H1 (cell line): ENCODE measurements at regions not wholly inside any gene's neighbourhood (a gene's known extent, or its start where the extent isn't known, plus 50 kb on each side); places are given as distances from the start of the nearest gene placed in this dataset.

Experiments used
- CTCF ChIA-PET: fragments of 300-600 bp; sonication (Branson Sonifier 250); formaldehyde crosslinking; loops from one replicate; lab custom pipeline; 2021; ENCODE audit not compliant: partially characterized antibody; lab: Charles Lee
- POLR2A ChIA-PET: fragments of 300-600 bp; sonication (Branson Sonifier 250); formaldehyde crosslinking; loops from one replicate; lab custom pipeline; 2021; ENCODE audit warnings: inconsistent platforms; ENCODE audit not compliant: partially characterized antibody; lab: Charles Lee
- DNase-seq, 2 experiments: peaks; one replicate each; pipeline versions ENCODE4 v3.0.0 to v3.0.0-alpha.2; 2010 to 2022; ENCODE audit warnings: low spot score in 2 of 2, low read depth in 1 of 2, mixed read lengths in 1 of 2
- FAIRE-seq: peaks from 2 replicates; lab custom pipeline; 2011; peaks lifted over from hg19 to GRCh38; lab: Jason Lieb, UNC
- H2AFZ ChIP-seq: 2 replicates; pipeline ENCODE4 v1.8.1; 2012; ENCODE audit warnings: low read length, inconsistent platforms
- H2AK5ac ChIP-seq: 2 replicates; pipeline ENCODE4 v1.6.1; 2013; ENCODE audit warnings: low read depth, low read length
- H2BK120ac ChIP-seq: replicated peaks from 2 replicates; pipeline ENCODE3; 2013; ENCODE audit warnings: low read depth, low read length, inconsistent platforms
- H2BK12ac ChIP-seq: 2 replicates; pipeline ENCODE4 v1.6.1; 2013; ENCODE audit warnings: low read depth, low read length
- H2BK15ac ChIP-seq: 2 replicates; pipeline ENCODE4 v1.6.1; 2013; ENCODE audit warnings: low read length
- H2BK20ac ChIP-seq: 2 replicates; pipeline ENCODE4 v1.6.1; 2013; ENCODE audit warnings: low read length
- H2BK5ac ChIP-seq: 2 replicates; pipeline ENCODE4 v1.6.1; 2013; ENCODE audit warnings: low read depth, low read length
- H3K14ac ChIP-seq: 2 replicates; pipeline ENCODE4 v1.6.1; 2013; ENCODE audit warnings: inconsistent platforms; ENCODE audit not compliant: insufficient read length
- H3K18ac ChIP-seq: 2 replicates; pipeline ENCODE4 v1.6.1; 2013; ENCODE audit warnings: low read length; ENCODE audit errors: extremely low read depth
- H3K23ac ChIP-seq: 2 replicates; pipeline ENCODE4 v1.6.1; 2013; ENCODE audit warnings: inconsistent platforms; ENCODE audit not compliant: insufficient read length
- H3K23me2 ChIP-seq: 2 replicates; pipeline ENCODE4 v1.6.1; 2013; ENCODE audit warnings: low read depth, low read length
- H3K27ac ChIP-seq: 2 replicates; pipeline ENCODE4 v1.6.1; 2011; ENCODE audit warnings: low read depth, low read length, inconsistent platforms
- H3K27me3 ChIP-seq, 4 experiments: replicated peaks in 1 of 4; 1 replicate in 1 of 4; 2 replicates in 3 of 4; pipeline versions ENCODE4 v1.6.1 to v1.8.1; 2011 to 2013; ENCODE audit warnings: low read length in 3 of 4, mild to moderate bottlenecking in 3 of 4, inconsistent platforms in 2 of 4, mixed read lengths in 2 of 4, moderate library complexity in 1 of 4; ENCODE audit not compliant: control insufficient read depth in 3 of 4, insufficient read depth in 3 of 4; ENCODE audit errors: extremely low read depth in 1 of 4
- H3K36me3 ChIP-seq, 4 experiments: 2 replicates each; pipeline versions ENCODE4 v1.6.1 to v1.8.1; 2011 to 2013; ENCODE audit warnings: mild to moderate bottlenecking in 4 of 4, low read length in 3 of 4, moderate library complexity in 2 of 4, control low read depth in 1 of 4, inconsistent platforms in 1 of 4; ENCODE audit not compliant: insufficient read depth in 4 of 4, control insufficient read depth in 2 of 4
- H3K4ac ChIP-seq: replicated peaks from 2 replicates; pipeline ENCODE3; 2013; ENCODE audit warnings: low read length, low read depth, mixed read lengths, inconsistent platforms; ENCODE audit not compliant: insufficient read length
- H3K4me1 ChIP-seq, 4 experiments: replicated peaks in 1 of 4; 1 replicate in 1 of 4; 2 replicates in 3 of 4; pipeline versions ENCODE4 v1.6.1 to v1.8.1; 2011 to 2013; ENCODE audit warnings: low read length in 3 of 4, inconsistent platforms in 2 of 4, mixed read lengths in 1 of 4; ENCODE audit not compliant: insufficient read depth in 4 of 4, control insufficient read depth in 3 of 4
- H3K4me2 ChIP-seq, 2 experiments: 2 replicates each; pipeline versions ENCODE4 v1.6.1 to v1.8.1; 2011 to 2013; ENCODE audit warnings: low read depth in 2 of 2, low read length in 2 of 2, control low read depth in 1 of 2, inconsistent platforms in 1 of 2, mild to moderate bottlenecking in 1 of 2; ENCODE audit not compliant: insufficient read depth in 1 of 2
- H3K4me3 ChIP-seq, 4 experiments: fragments of 200-600, 300-600 bp in 1 of 4; sonication (generic), shearing (Covaris generic), sonication (Bioruptor Twin) in 1 of 4; 2 replicates each; pipeline versions ENCODE4 v1.5.1 to v1.8.1; 2011 to 2016; ENCODE audit warnings: low read length in 4 of 4, low read depth in 3 of 4, control low read depth in 2 of 4, inconsistent platforms in 2 of 4, mild to moderate bottlenecking in 2 of 4, mixed read lengths in 1 of 4, moderate library complexity in 1 of 4; ENCODE audit not compliant: insufficient read depth in 2 of 4; ENCODE audit errors: extremely low read depth in 1 of 4
- H3K56ac ChIP-seq: replicated peaks from 2 replicates; pipeline ENCODE3; 2013; ENCODE audit warnings: low read depth, mild to moderate bottlenecking, mixed read lengths, low read length, inconsistent platforms; ENCODE audit not compliant: insufficient read length
- H3K79me1 ChIP-seq: 2 replicates; pipeline ENCODE4 v1.6.1; 2013; ENCODE audit warnings: low read depth, low read length, control low read depth
- H3K79me2 ChIP-seq, 2 experiments: 2 replicates each; pipeline versions ENCODE4 v1.6.1 to v1.8.1; 2012 to 2013; ENCODE audit warnings: low read length in 2 of 2, mild to moderate bottlenecking in 2 of 2, inconsistent platforms in 1 of 2; ENCODE audit not compliant: insufficient read depth in 2 of 2, control insufficient read depth in 1 of 2
- H3K9ac ChIP-seq, 4 experiments: replicated peaks in 1 of 4; 1 replicate in 1 of 4; 2 replicates in 3 of 4; pipeline versions ENCODE4 v1.6.1 to v1.8.1; 2011 to 2013; ENCODE audit warnings: low read depth in 3 of 4, low read length in 3 of 4, control low read depth in 2 of 4, mild to moderate bottlenecking in 2 of 4, moderate library complexity in 2 of 4, inconsistent platforms in 1 of 4; ENCODE audit errors: extremely low read depth in 1 of 4
- H3K9me3 ChIP-seq, 2 experiments: 2 replicates each; pipeline versions ENCODE4 v1.6.1 to v1.8.1; 2012 to 2013; ENCODE audit warnings: mild to moderate bottlenecking in 2 of 2, moderate library complexity in 2 of 2, control low read depth in 1 of 2, inconsistent platforms in 1 of 2, low read depth in 1 of 2, low read length in 1 of 2, mixed read lengths in 1 of 2; ENCODE audit not compliant: insufficient read depth in 2 of 2
- H4K20me1 ChIP-seq, 2 experiments: replicated peaks in 1 of 2; 2 replicates each; pipeline versions ENCODE3 to v1.8.1; 2011 to 2013; ENCODE audit warnings: inconsistent platforms in 2 of 2, low read length in 2 of 2, mild to moderate bottlenecking in 1 of 2; ENCODE audit not compliant: insufficient read depth in 2 of 2, control insufficient read depth in 1 of 2
- H4K5ac ChIP-seq: 2 replicates; pipeline ENCODE4 v1.6.1; 2013; ENCODE audit warnings: low read length, low read depth, mixed read lengths, inconsistent platforms; ENCODE audit not compliant: insufficient read length
- H4K8ac ChIP-seq: 2 replicates; pipeline ENCODE4 v1.8.0; 2013; ENCODE audit warnings: mild to moderate bottlenecking, moderate library complexity, low read length, inconsistent platforms; ENCODE audit not compliant: insufficient read depth; ENCODE audit errors: extremely low read depth
- H4K91ac ChIP-seq: replicated peaks from 2 replicates; pipeline ENCODE3; 2013; ENCODE audit warnings: low read length, mixed read lengths, inconsistent platforms; ENCODE audit not compliant: insufficient read length
- CEBPB ChIP-seq: IDR thresholded peaks from 2 replicates; pipeline ENCODE4 v1.6.1; 2012; ENCODE audit warnings: low read depth, low read length
- CREB1 ChIP-seq: IDR thresholded peaks from 2 replicates; pipeline ENCODE4 v1.6.1; 2012; ENCODE audit warnings: inconsistent platforms
- POU5F1 ChIP-seq: IDR thresholded peaks from 2 replicates; pipeline ENCODE4 v1.6.1; 2011; ENCODE audit warnings: low read depth, mild to moderate bottlenecking, low read length, moderate library complexity
- RAD21 ChIP-seq, 2 experiments: IDR thresholded peaks in 1 of 2; conservative IDR thresholded peaks in 1 of 2; 2 replicates each; pipeline ENCODE4 v1.6.1; 2011; ENCODE audit warnings: low read depth in 2 of 2, low read length in 2 of 2, improper control_type of control experiment in 1 of 2, inconsistent platforms in 1 of 2, mild to moderate bottlenecking in 1 of 2, moderate library complexity in 1 of 2
- RFX5 ChIP-seq: IDR thresholded peaks from 2 replicates; pipeline ENCODE4 v1.6.1; 2011; ENCODE audit warnings: low read depth, low read length, improper control_type of control experiment, borderline replicate concordance
- SAP30 ChIP-seq: fragments of 300-600 bp; sonication (generic); IDR thresholded peaks from 2 replicates; pipeline ENCODE4 v1.7.1; 2012; ENCODE audit warnings: low read length, moderate library complexity, mild to moderate bottlenecking, inconsistent platforms; ENCODE audit not compliant: insufficient read depth, insufficient replicate concordance
- SRF ChIP-seq: IDR thresholded peaks from 2 replicates; pipeline ENCODE4 v1.6.1; 2011; ENCODE audit warnings: mild to moderate bottlenecking, low read depth, low read length, moderate library complexity
- TAF1 ChIP-seq: IDR thresholded peaks from 2 replicates; pipeline ENCODE4 v1.6.1; 2011; ENCODE audit warnings: mild to moderate bottlenecking, low read depth, low read length
- WGBS, 2 experiments: shearing (Covaris generic) in 1 of 2; methylation state at CpG; one replicate each; pipeline versions ENCODE4 v1.1.6 to v1.1.7; 2013 to 2015; ENCODE audit warnings: low lambda C conversion rate in 2 of 2, mixed read lengths in 2 of 2, inconsistent platforms in 1 of 2, low coverage in 1 of 2, missing lambda C conversion rate in 1 of 2; ENCODE audit not compliant: insufficient replicate concordance in 2 of 2, insufficient coverage in 1 of 2, insufficient read length in 1 of 2; ENCODE audit errors: extremely low coverage in 1 of 2, missing lambda C conversion rate in 1 of 2; 5-methylcytosine and 5-hydroxymethylcytosine counted together

- Histone ChIP-seq H3K27me3 (no peaks in the 10 kb centered on the region), H3K36me3 (no peaks in the 10 kb centered on the region), H3K18ac (no peak overlapping the region), H2BK120ac (no peak overlapping the region), H2BK12ac (no peak overlapping the region), H3K4ac (no peak overlapping the region), H4K5ac (no peak overlapping the region), H3K4me2 (no peak overlapping the region), H4K20me1 (no peaks in the 10 kb centered on the region), H2BK15ac (no peak overlapping the region), H4K91ac (no peak overlapping the region), H3K27ac (no peak overlapping the region), H3K4me1 (no peaks in the 10 kb centered on the region; a peak in 1 of 7 replicates), H3K56ac (no peak overlapping the region), H3K14ac (no peak overlapping the region), H3K79me1 (no peaks in the 10 kb centered on the region), H3K23me2 (0 out of 2 replicates have a peak, but pooled peaks cover 2% of the 10 kb centered on the region), H2BK20ac (no peak overlapping the region), H4K8ac (no peak overlapping the region), H2BK5ac (no peak overlapping the region), H3K79me2 (no peaks in the 10 kb centered on the region), H3K9me3 (no peaks in the 10 kb centered on the region), H2AFZ (no peak overlapping the region), H3K23ac (no peak overlapping the region), H2AK5ac (no peak overlapping the region), H3K4me3 (no peak overlapping the region), H3K9ac (no peak overlapping the region)
- ChIA-PET CTCF (interaction anchor here (0.9 kb wide), 1 partner anchor 131 kb away, joined by 3 read pairs; no protein-coding TSS in a partner anchor), POLR2A (interaction anchor here (0.7 kb wide), 1 partner anchor 233 kb away, joined by 3 read pairs; no protein-coding TSS in a partner anchor)
- DNase-seq = no peak
- WGBS, 2 experiments = 87% methylated on average over 8 of the region's 8 CpGs; no CpG with 5 or more reads in 1 of the 2 experiments
- FAIRE-seq = no peak
- no peak for TF ChIP-seq RFX5
- TF ChIP-seq RAD21 (IDR thresholded peaks at IDR 0.05 in 1 of 2, conservative IDR thresholded peaks at IDR 0.05 in 1 of 2; ENCODE audit: low read depth in 2 of 2, low read length in 2 of 2) = no peak
- TF ChIP-seq SRF = no peak
- TF ChIP-seq TAF1 = no peak
- TF ChIP-seq CREB1 = no peak
- no peak for TF ChIP-seq CEBPB
- TF ChIP-seq POU5F1 = no peak
- TF ChIP-seq SAP30 = no peak
These were observed 338.1 kb downstream of the PREX1 start for GRCh38 chr20:48489656-48490055.
